Activated naive CD8-positive, alpha-beta T cell treated with anti-CD3 and anti-CD28 coated beads, Interleukin-2, amount 50 U/mL, for 24 hours (primary cell): ENCODE measurements at regions not wholly inside any gene's neighbourhood (a gene's known extent, or its start where the extent isn't known, plus 50 kb on each side); places are given as distances from the start of the nearest gene placed in this dataset.

Experiments used
- ATAC-seq: fragments of 150-1000 bp; cut with Tn5 transposase; one replicate; pipeline ENCODE4 v1.10.0; 2021
- DNase-seq: peaks from one replicate; pipeline ENCODE4 v3.0.0; 2021
- H3K27ac Mint-ChIP-seq: one replicate; pipeline ENCODE4 v1.8.0; 2021; ENCODE audit warnings: mild to moderate bottlenecking, mixed read lengths
- H3K27me3 Mint-ChIP-seq: one replicate; pipeline ENCODE4 v1.8.0; 2021; ENCODE audit warnings: mixed read lengths
- H3K36me3 Mint-ChIP-seq: one replicate; pipeline ENCODE4 v1.8.0; 2021; ENCODE audit warnings: low read depth, mixed read lengths
- H3K4me1 Mint-ChIP-seq: one replicate; pipeline ENCODE4 v1.8.0; 2021; ENCODE audit warnings: mixed read lengths
- H3K4me3 Mint-ChIP-seq: one replicate; pipeline ENCODE4 v1.8.0; 2021; ENCODE audit warnings: mild to moderate bottlenecking, moderate library complexity, mixed read lengths
- H3K9me3 Mint-ChIP-seq: one replicate; pipeline ENCODE4 v1.8.0; 2021; ENCODE audit warnings: mixed read lengths

- H3K27ac Mint-ChIP-seq, result no peak overlapping the region
- H3K9me3 Mint-ChIP-seq, result peaks cover 4% of the 10 kb centered on the region
- H3K27me3 Mint-ChIP-seq, result no peaks in the 10 kb centered on the region
- no peak overlapping the region for H3K4me3 Mint-ChIP-seq
- DNase-seq (no peak), ATAC-seq (no peak)
- no peaks in the 10 kb centered on the region for H3K36me3 Mint-ChIP-seq
- no peaks in the 10 kb centered on the region for H3K4me1 Mint-ChIP-seq
These were observed 667.8 kb upstream of the MKI67 start for GRCh38 chr10:128793726-128794655.

GRCh38 chr10:128796396-128796912 is 670.2 kb upstream of the MKI67 start:
- Mint-ChIP-seq H3K27me3 (no peaks in the 10 kb centered on the region), H3K27ac (no peak overlapping the region), H3K36me3 (no peaks in the 10 kb centered on the region), H3K9me3 (peaks cover 4% of the 10 kb centered on the region), H3K4me3 (no peak overlapping the region), H3K4me1 (no peaks in the 10 kb centered on the region)
- no peak for DNase-seq
- no peak for ATAC-seq

- DNase-seq (no peak), ATAC-seq (no peak)
- Mint-ChIP-seq H3K4me3 (no peak overlapping the region), H3K4me1 (no peaks in the 10 kb centered on the region), H3K36me3 (no peaks in the 10 kb centered on the region), H3K27me3 (no peaks in the 10 kb centered on the region), H3K27ac (no peak overlapping the region), H3K9me3 (peaks cover 4% of the 10 kb centered on the region)
These were observed 665.0 kb upstream of the MGMT start for GRCh38 chr10:128802062-128802461.

GRCh38 chr10:128803790-128804189 is 663.3 kb upstream of the MGMT start:
- no peak overlapping the region for H3K4me3 Mint-ChIP-seq

GRCh38 chr10:128804411-128804810 is 662.6 kb upstream of the MGMT start:
- Mint-ChIP-seq H3K4me3 (no peak overlapping the region), H3K9me3 (peaks cover 3% of the 10 kb centered on the region), H3K27me3 (no peaks in the 10 kb centered on the region), H3K4me1 (no peaks in the 10 kb centered on the region), H3K36me3 (no peaks in the 10 kb centered on the region), H3K27ac (no peak overlapping the region)
- ATAC-seq (no peak), DNase-seq (no peak)

More at GRCh38 chr10:128803790-128804189, 663.3 kb upstream of the MGMT start:
- no peaks in the 10 kb centered on the region for H3K9me3 Mint-ChIP-seq
- no peak overlapping the region for H3K27ac Mint-ChIP-seq
- ATAC-seq (no peak), DNase-seq (no peak)
- H3K4me1 Mint-ChIP-seq, result no peaks in the 10 kb centered on the region
- no peaks in the 10 kb centered on the region for H3K36me3 Mint-ChIP-seq
- H3K27me3 Mint-ChIP-seq, result no peaks in the 10 kb centered on the region

GRCh38 chr10:128808921-128809440 is 658.1 kb upstream of the MGMT start:
- Mint-ChIP-seq H3K36me3 (no peaks in the 10 kb centered on the region), H3K9me3 (peaks cover 3% of the 10 kb centered on the region), H3K4me1 (no peaks in the 10 kb centered on the region), H3K27ac (no peak overlapping the region), H3K27me3 (no peaks in the 10 kb centered on the region), H3K4me3 (no peak overlapping the region)
- ATAC-seq, result no peak
- no peak for DNase-seq

- Mint-ChIP-seq H3K4me1 (no peaks in the 10 kb centered on the region), H3K36me3 (no peaks in the 10 kb centered on the region), H3K27ac (no peak overlapping the region), H3K9me3 (peaks cover 3% of the 10 kb centered on the region), H3K4me3 (no peak overlapping the region), H3K27me3 (no peaks in the 10 kb centered on the region)
- ATAC-seq (no peak), DNase-seq (no peak)
These were observed 655.5 kb upstream of the MGMT start for GRCh38 chr10:128811511-128811910.

- Mint-ChIP-seq H3K9me3 (peaks cover 3% of the 10 kb centered on the region), H3K4me3 (no peak overlapping the region), H3K36me3 (no peaks in the 10 kb centered on the region), H3K27me3 (no peaks in the 10 kb centered on the region), H3K27ac (no peak overlapping the region), H3K4me1 (no peaks in the 10 kb centered on the region)
- DNase-seq, result no peak
- ATAC-seq, result no peak
These were observed 655.0 kb upstream of the MGMT start for GRCh38 chr10:128812000-128812399.

- no peak for DNase-seq
These were observed 653.5 kb upstream of the MGMT start for GRCh38 chr10:128813574-128813973.

GRCh38 chr10:128814024-128814423 is 653.0 kb upstream of the MGMT start:
- ATAC-seq, result no peak
- H3K9me3 Mint-ChIP-seq, result peaks cover 3% of the 10 kb centered on the region
- H3K27ac Mint-ChIP-seq, result no peak overlapping the region
- no peaks in the 10 kb centered on the region for H3K27me3 Mint-ChIP-seq
- no peaks in the 10 kb centered on the region for H3K4me1 Mint-ChIP-seq
- no peak for DNase-seq
- no peaks in the 10 kb centered on the region for H3K36me3 Mint-ChIP-seq
- no peak overlapping the region for H3K4me3 Mint-ChIP-seq

More at GRCh38 chr10:128813574-128813973, 653.5 kb upstream of the MGMT start:
- Mint-ChIP-seq H3K27ac (no peak overlapping the region), H3K4me1 (no peaks in the 10 kb centered on the region), H3K27me3 (no peaks in the 10 kb centered on the region), H3K36me3 (no peaks in the 10 kb centered on the region), H3K4me3 (no peak overlapping the region), H3K9me3 (peaks cover 3% of the 10 kb centered on the region)
- ATAC-seq, result no peak

- no peaks in the 10 kb centered on the region for H3K27me3 Mint-ChIP-seq
- no peaks in the 10 kb centered on the region for H3K4me1 Mint-ChIP-seq
- ATAC-seq (no peak), DNase-seq (no peak)
- H3K9me3 Mint-ChIP-seq, result no peaks in the 10 kb centered on the region
- no peak overlapping the region for H3K4me3 Mint-ChIP-seq
- no peak overlapping the region for H3K27ac Mint-ChIP-seq
- H3K36me3 Mint-ChIP-seq, result no peaks in the 10 kb centered on the region
These were observed 652.3 kb upstream of the MGMT start for GRCh38 chr10:128814782-128815181.

GRCh38 chr10:128816726-128817125 is 650.3 kb upstream of the MGMT start:
- Mint-ChIP-seq H3K4me1 (no peaks in the 10 kb centered on the region), H3K9me3 (no peaks in the 10 kb centered on the region), H3K27ac (no peak overlapping the region), H3K4me3 (no peak overlapping the region), H3K27me3 (no peaks in the 10 kb centered on the region), H3K36me3 (no peaks in the 10 kb centered on the region)
- ATAC-seq (no peak), DNase-seq (no peak)

- DNase-seq (no peak), ATAC-seq (no peak)
- H3K4me3 Mint-ChIP-seq, result no peak overlapping the region
- H3K27me3 Mint-ChIP-seq, result peaks cover under 1% of the 10 kb centered on the region
- H3K9me3 Mint-ChIP-seq, result no peaks in the 10 kb centered on the region
- H3K36me3 Mint-ChIP-seq, result no peaks in the 10 kb centered on the region
- no peaks in the 10 kb centered on the region for H3K4me1 Mint-ChIP-seq
- H3K27ac Mint-ChIP-seq, result no peak overlapping the region
These were observed 649.4 kb upstream of the MGMT start for GRCh38 chr10:128817636-128818035.

- H3K4me1 Mint-ChIP-seq, result no peaks in the 10 kb centered on the region
- no peak for ATAC-seq
- no peak overlapping the region for H3K27ac Mint-ChIP-seq
- H3K36me3 Mint-ChIP-seq, result no peaks in the 10 kb centered on the region
- no peaks in the 10 kb centered on the region for H3K9me3 Mint-ChIP-seq
- DNase-seq, result no peak
- no peak overlapping the region for H3K4me3 Mint-ChIP-seq
- H3K27me3 Mint-ChIP-seq, result peaks cover 2% of the 10 kb centered on the region
These were observed 646.4 kb upstream of the MGMT start for GRCh38 chr10:128820663-128821062.

- Mint-ChIP-seq H3K4me3 (no peak overlapping the region), H3K27me3 (peaks cover 2% of the 10 kb centered on the region), H3K36me3 (no peaks in the 10 kb centered on the region), H3K4me1 (no peaks in the 10 kb centered on the region), H3K27ac (no peak overlapping the region), H3K9me3 (no peaks in the 10 kb centered on the region)
- DNase-seq, result no peak
- no peak for ATAC-seq
These were observed 643.8 kb upstream of the MGMT start for GRCh38 chr10:128823201-128823600.
